ENCODE measurements at regions not wholly inside any gene's neighbourhood (a gene's known extent, or its start where the extent isn't known, plus 50 kb on each side); places are given as distances from the start of the nearest gene placed in this dataset.

DNA sequence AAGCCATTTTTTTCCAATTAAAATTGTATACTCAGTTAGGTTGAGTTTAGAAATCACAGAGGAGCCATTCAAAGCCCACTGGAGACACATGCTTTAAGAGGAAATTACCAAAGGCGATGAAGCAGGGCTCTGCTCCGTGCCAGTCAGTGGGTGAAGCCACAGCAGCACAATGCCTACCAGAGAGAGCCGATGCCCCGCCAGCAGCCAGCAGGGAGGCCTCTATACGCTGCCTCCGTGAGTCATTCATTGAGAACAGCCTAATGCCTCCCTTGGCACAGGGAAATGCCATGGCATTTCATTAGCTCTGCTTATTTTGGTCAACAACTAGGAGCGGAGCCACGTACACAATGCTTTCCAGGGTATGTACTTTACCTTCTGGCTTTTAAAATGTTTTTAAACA lies 197.8 kb upstream of the FRMD6 start:
- ChIA-PET CTCF (no interaction called here), POLR2A (no interaction called here)

DNA sequence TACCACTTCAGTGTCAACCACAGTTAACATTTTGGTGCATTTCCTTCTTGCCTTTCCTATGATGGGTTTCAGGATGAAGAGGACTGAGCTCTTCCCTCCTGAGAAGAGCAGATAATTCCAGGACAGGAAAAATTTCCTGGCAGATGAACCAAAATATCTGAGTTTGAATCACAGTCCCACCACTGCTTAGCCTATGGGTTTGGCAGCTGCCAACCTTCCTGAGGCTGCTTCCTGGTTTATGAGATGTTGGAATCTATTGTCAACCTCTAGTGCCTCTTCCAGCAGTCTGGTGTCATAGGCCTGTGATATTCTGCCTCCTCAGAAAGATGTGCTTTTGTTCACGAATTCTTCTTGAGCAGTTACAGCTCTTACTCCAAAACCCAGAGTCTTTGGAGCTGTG lies 197.4 kb upstream of the FRMD6 start:
- no peaks in the 10 kb centered on the region for H3K36me3 ChIP-seq (ENCODE audit: control insufficient read depth, insufficient read depth, low read length)
- POLR2A ChIA-PET = no interaction called here
- CTCF ChIA-PET = interaction anchor here (0.7 kb wide), 1 partner anchor 128 kb away, joined by 3 read pairs; no protein-coding TSS in a partner anchor
- H3K27me3 ChIP-seq (ENCODE audit: control insufficient read depth, insufficient read depth, low read length) = no peaks in the 10 kb centered on the region
- H3K4me3 ChIP-seq (ENCODE audit: low read depth, low read length) = no peak overlapping the region
- no peak for DNase-seq (ENCODE audit: low read depth)
- TF ChIP-seq, protein P1, sequence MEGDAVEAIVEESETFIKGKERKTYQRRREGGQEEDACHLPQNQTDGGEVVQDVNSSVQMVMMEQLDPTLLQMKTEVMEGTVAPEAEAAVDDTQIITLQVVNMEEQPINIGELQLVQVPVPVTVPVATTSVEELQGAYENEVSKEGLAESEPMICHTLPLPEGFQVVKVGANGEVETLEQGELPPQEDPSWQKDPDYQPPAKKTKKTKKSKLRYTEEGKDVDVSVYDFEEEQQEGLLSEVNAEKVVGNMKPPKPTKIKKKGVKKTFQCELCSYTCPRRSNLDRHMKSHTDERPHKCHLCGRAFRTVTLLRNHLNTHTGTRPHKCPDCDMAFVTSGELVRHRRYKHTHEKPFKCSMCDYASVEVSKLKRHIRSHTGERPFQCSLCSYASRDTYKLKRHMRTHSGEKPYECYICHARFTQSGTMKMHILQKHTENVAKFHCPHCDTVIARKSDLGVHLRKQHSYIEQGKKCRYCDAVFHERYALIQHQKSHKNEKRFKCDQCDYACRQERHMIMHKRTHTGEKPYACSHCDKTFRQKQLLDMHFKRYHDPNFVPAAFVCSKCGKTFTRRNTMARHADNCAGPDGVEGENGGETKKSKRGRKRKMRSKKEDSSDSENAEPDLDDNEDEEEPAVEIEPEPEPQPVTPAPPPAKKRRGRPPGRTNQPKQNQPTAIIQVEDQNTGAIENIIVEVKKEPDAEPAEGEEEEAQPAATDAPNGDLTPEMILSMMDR (IDR thresholded peaks at IDR 0.05; ENCODE audit: insufficient read depth, low read depth, low read length) = no peak

More for the DNA sequence above, 197.8 kb upstream of the FRMD6 start:
- no peak for DNase-seq (ENCODE audit: low read depth)
- H3K27me3 ChIP-seq (ENCODE audit: control insufficient read depth, insufficient read depth, low read length) = no peaks in the 10 kb centered on the region
- H3K36me3 ChIP-seq (ENCODE audit: control insufficient read depth, insufficient read depth, low read length) = no peaks in the 10 kb centered on the region
- TF ChIP-seq, protein P1 (IDR thresholded peaks at IDR 0.05; ENCODE audit: insufficient read depth, low read depth, low read length) = no peak
- H3K4me3 ChIP-seq (ENCODE audit: low read depth, low read length) = no peak overlapping the region

DNA sequence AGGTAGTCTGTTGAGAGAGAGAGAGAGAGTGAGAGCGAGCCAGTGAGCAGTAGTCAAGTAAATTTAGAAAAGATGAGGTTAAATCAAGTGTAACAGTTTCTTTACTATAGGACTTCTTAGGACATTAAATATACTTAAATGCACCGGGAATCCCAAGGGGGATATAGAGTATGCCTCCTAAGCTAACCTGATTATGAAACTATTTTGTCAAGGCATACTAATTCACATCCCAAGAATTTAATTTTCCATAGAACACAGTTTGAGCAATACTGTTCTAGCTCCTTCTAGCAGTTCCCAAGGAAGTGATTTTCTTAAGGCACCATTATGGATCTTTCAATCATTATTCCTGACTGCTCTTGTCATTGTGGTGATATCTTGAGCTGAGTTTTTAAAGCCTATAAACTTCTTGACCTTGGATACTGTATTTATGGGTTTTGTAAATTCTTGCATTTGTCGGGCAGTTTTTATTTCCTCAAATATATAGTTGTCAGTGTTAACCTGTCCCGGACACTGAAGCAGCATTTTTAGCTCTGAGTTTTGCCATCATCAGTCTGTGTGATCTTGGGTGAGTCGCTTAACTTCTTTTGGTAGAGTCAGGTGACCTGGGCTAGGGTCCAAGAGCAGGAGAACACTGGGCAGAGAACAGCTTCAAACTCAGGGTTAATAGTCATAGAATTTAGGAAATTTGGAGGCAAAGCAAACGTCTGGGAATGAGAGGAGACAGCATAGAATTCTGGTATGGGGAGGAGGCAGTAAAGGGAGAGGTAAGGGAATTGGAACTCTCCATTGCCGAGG lies 196.5 kb upstream of the FRMD6 start:
- POLR2A ChIA-PET = interaction anchor here (0.5 kb wide), 1 partner anchor 57 kb away, joined by 3 read pairs; no protein-coding TSS in a partner anchor

DNA sequence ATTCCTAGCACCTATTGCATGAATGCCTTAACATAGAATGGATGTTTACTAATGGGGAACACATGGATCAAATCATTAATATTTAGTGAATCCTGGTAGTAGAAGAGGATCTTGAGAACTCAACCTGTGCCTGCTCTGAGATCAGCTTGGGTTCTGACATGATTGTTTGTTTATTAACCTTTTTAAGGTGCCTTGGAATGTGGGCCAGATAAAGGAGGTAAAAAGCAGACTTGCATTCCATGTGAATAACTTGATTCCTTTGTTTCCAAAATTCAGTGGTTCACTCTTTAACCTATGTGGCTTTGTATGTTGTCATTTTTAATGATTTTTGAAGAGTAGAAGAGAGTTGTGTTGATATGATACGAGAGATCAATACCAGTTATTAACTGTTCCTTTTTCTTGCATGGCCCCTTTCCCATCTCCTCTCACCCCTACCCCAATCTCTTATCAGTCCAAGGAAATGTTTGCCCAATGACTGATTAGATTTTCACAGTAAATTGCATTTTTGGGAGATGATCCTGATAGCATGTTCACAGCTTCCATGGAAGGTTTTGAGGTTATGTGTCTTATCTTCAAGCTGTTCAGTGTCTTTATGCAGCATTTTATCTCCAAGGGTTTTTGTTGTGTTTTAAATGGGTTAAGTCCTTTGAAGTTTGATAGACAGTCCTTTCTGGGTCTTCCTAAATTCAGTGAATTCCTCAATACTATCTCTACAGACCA lies 193.7 kb upstream of the FRMD6 start:
- DNase-seq (ENCODE audit: low read depth) = no peak
- ChIA-PET POLR2A (no interaction called here), CTCF (no interaction called here)
- Histone ChIP-seq H3K36me3 (ENCODE audit: control insufficient read depth, insufficient read depth, low read length) (no peaks in the 10 kb centered on the region), H3K4me3 (ENCODE audit: low read depth, low read length) (no peak overlapping the region), H3K27me3 (ENCODE audit: control insufficient read depth, insufficient read depth, low read length) (no peaks in the 10 kb centered on the region)
- TF ChIP-seq, protein P1 (IDR thresholded peaks at IDR 0.05; ENCODE audit: insufficient read depth, low read depth, low read length) = no peak

More for the DNA sequence above, 196.5 kb upstream of the FRMD6 start:
- Histone ChIP-seq H3K4me3 (ENCODE audit: low read depth, low read length) (no peak overlapping the region), H3K27me3 (ENCODE audit: control insufficient read depth, insufficient read depth, low read length) (no peaks in the 10 kb centered on the region), H3K36me3 (ENCODE audit: control insufficient read depth, insufficient read depth, low read length) (no peaks in the 10 kb centered on the region)
- CTCF ChIA-PET = interaction anchor here (0.7 kb wide), 1 partner anchor 129 kb away, joined by 3 read pairs; no protein-coding TSS in a partner anchor
- TF ChIP-seq, protein P1 (IDR thresholded peaks at IDR 0.05; ENCODE audit: insufficient read depth, low read depth, low read length) = no peak
- DNase-seq (ENCODE audit: low read depth) = no peak

DNA sequence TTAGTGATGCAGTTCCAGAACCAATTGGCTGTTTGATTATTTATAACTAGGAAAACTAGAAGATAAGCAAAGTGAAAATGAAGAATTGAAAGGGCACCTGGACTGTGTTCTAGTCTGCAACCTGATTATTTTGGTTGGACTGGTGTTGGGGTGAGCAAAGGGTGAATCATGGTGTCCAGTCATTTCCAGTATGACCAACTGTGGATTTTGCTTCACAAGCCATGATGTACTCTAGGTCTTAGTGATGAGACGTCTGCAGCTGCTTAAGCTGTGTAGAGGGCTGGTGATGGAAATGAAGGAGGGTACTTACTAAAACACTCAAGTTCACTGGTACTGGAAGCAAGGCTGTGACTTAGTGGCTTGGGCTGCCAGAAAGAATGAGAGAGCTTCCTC lies 193.2 kb upstream of the FRMD6 start:
- CTCF ChIA-PET = interaction anchor here (0.7 kb wide), 1 partner anchor 93 kb away, joined by 3 read pairs; no protein-coding TSS in a partner anchor
- Histone ChIP-seq H3K27me3 (ENCODE audit: control insufficient read depth, insufficient read depth, low read length) (no peaks in the 10 kb centered on the region), H3K36me3 (ENCODE audit: control insufficient read depth, insufficient read depth, low read length) (no peaks in the 10 kb centered on the region), H3K4me3 (ENCODE audit: low read depth, low read length) (no peak overlapping the region)
- DNase-seq (ENCODE audit: low read depth) = no peak
- POLR2A ChIA-PET = no interaction called here
- TF ChIP-seq, protein P1 (IDR thresholded peaks at IDR 0.05; ENCODE audit: insufficient read depth, low read depth, low read length) = no peak

Measured in BJ (cell line).